GM23338 (cell line): ENCODE measurements at regions not wholly inside any gene's neighbourhood (a gene's known extent, or its start where the extent isn't known, plus 50 kb on each side); places are given as distances from the start of the nearest gene placed in this dataset.

Experiments used
- CREB1 ChIP-seq: fragments of 250-450 bp; sonication (Bioruptor Pico); IDR thresholded peaks from 2 replicates; pipeline ENCODE4 v1.5.0; 2020; ENCODE audit warnings: low read depth, mild to moderate bottlenecking, moderate library complexity
- ETS1 ChIP-seq: IDR thresholded peaks from 2 replicates; pipeline ENCODE4 v1.6.1; 2016; ENCODE audit warnings: antibody characterized with exemption
- EZH2 ChIP-seq: fragments of 200-600 bp; sonication (generic); IDR thresholded peaks from one replicate; pipeline ENCODE4 v1.8.0; 2017; ENCODE audit warnings: antibody characterized with exemption, mild to moderate bottlenecking, low read depth; ENCODE audit not compliant: unreplicated experiment
- EZH2phosphoT487 ChIP-seq: fragments of 200-600 bp; sonication (generic); IDR thresholded peaks from one replicate; pipeline ENCODE4 v1.8.1; 2018; ENCODE audit warnings: antibody characterized with exemption; ENCODE audit not compliant: unreplicated experiment
- JUNB ChIP-seq: IDR thresholded peaks from one replicate; pipeline ENCODE4 v1.6.1; 2016; ENCODE audit warnings: antibody characterized with exemption; ENCODE audit not compliant: unreplicated experiment
- NANOG ChIP-seq: IDR thresholded peaks from 2 replicates; pipeline ENCODE4 v1.6.1; 2016; ENCODE audit warnings: antibody characterized with exemption, borderline replicate concordance
- POLR2AphosphoS5 ChIP-seq: IDR thresholded peaks from 2 replicates; pipeline ENCODE4 v1.6.1; 2016; ENCODE audit warnings: antibody characterized with exemption, low read depth
- REST ChIP-seq: IDR thresholded peaks from one replicate; pipeline ENCODE4 v1.6.1; 2018; ENCODE audit warnings: antibody characterized with exemption; ENCODE audit not compliant: unreplicated experiment
- STAT1 ChIP-seq: IDR thresholded peaks from one replicate; pipeline ENCODE4 v1.6.1; 2016; ENCODE audit warnings: antibody characterized with exemption; ENCODE audit not compliant: unreplicated experiment
- ZNF114 ChIP-seq: fragments of 250-450 bp; sonication (Bioruptor Pico); IDR thresholded peaks from 2 replicates; pipeline ENCODE4 v1.5.0; 2020; ENCODE audit warnings: mild to moderate bottlenecking, moderate library complexity
- ZNF331 ChIP-seq: fragments of 250-450 bp; sonication (Bioruptor Pico); IDR thresholded peaks from 2 replicates; pipeline ENCODE4 v1.5.0; 2020; ENCODE audit warnings: low read depth, mild to moderate bottlenecking, moderate library complexity
- TF ChIP-seq, protein P1 (sequence below), 2 experiments: fragments of 200-600 bp in 1 of 2; sonication (generic) in 1 of 2; conservative IDR thresholded peaks; 2 replicates each; pipeline versions ENCODE4 v1.5.1 to v1.6.1; 2016 to 2017; ENCODE audit warnings: antibody characterized with exemption in 2 of 2, low read depth in 2 of 2, mild to moderate bottlenecking in 2 of 2, moderate library complexity in 1 of 2

GRCh38 chr16:77066896-77067496, 124.0 kb upstream of the MON1B start:
- TF ChIP-seq, protein P1, sequence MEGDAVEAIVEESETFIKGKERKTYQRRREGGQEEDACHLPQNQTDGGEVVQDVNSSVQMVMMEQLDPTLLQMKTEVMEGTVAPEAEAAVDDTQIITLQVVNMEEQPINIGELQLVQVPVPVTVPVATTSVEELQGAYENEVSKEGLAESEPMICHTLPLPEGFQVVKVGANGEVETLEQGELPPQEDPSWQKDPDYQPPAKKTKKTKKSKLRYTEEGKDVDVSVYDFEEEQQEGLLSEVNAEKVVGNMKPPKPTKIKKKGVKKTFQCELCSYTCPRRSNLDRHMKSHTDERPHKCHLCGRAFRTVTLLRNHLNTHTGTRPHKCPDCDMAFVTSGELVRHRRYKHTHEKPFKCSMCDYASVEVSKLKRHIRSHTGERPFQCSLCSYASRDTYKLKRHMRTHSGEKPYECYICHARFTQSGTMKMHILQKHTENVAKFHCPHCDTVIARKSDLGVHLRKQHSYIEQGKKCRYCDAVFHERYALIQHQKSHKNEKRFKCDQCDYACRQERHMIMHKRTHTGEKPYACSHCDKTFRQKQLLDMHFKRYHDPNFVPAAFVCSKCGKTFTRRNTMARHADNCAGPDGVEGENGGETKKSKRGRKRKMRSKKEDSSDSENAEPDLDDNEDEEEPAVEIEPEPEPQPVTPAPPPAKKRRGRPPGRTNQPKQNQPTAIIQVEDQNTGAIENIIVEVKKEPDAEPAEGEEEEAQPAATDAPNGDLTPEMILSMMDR (conservative IDR thresholded peaks at IDR 0.05; ENCODE audit: low read depth in 2 of 2): no peak
- TF ChIP-seq EZH2 (no peak), REST (no peak), CREB1 (CRISPR knock-in tag) (no peak), EZH2phosphoT487 (no peak), POLR2AphosphoS5 (no peak), JUNB (no peak), ZNF331 (CRISPR knock-in tag) (no peak), STAT1 (no peak), ETS1 (no peak), NANOG (no peak), ZNF114 (CRISPR knock-in tag) (no peak)
